ENCODE measurements at regions not wholly inside any gene's neighbourhood (a gene's known extent, or its start where the extent isn't known, plus 50 kb on each side); places are given as distances from the start of the nearest gene placed in this dataset.

- Histone ChIP-seq H3K9me3 (ENCODE audit: low read length) (no peaks in the 10 kb centered on the region), H3K4me3 (ENCODE audit: low read length) (no peak overlapping the region), H3K4me1 (ENCODE audit: low read length) (no peaks in the 10 kb centered on the region), H3K9ac (ENCODE audit: low read length) (no peak overlapping the region), H3K36me3 (ENCODE audit: insufficient read depth, low read length) (no peaks in the 10 kb centered on the region), H3K9me2 (replicated peaks; ENCODE audit: insufficient read depth, low read length) (no peaks in the 10 kb centered on the region), H2AFZ (ENCODE audit: low read length) (no peak overlapping the region), H4K20me1 (ENCODE audit: insufficient read depth, low read depth, low read length) (no peaks in the 10 kb centered on the region), H3K4me2 (ENCODE audit: low read depth, low read length, poor library complexity, severe bottlenecking) (no peak overlapping the region), H3K27me3 (ENCODE audit: low read length) (no peaks in the 10 kb centered on the region), H3K79me2 (ENCODE audit: low read length) (no peaks in the 10 kb centered on the region), H3K27ac (ENCODE audit: low read length) (no peak overlapping the region)
- DNase-seq = no peak
Observed at GRCh38 chr18:45538444-45538843, 76.8 kb upstream of the SLC14A2 start.

- no peaks in the 10 kb centered on the region for H3K9me2 ChIP-seq (replicated peaks; ENCODE audit: insufficient read depth, low read length)
- no peak for DNase-seq
- no peaks in the 10 kb centered on the region for H3K4me1 ChIP-seq (ENCODE audit: low read length)
- no peak overlapping the region for H2AFZ ChIP-seq (ENCODE audit: low read length)
- no peak overlapping the region for H3K27ac ChIP-seq (ENCODE audit: low read length)
- no peaks in the 10 kb centered on the region for H3K36me3 ChIP-seq (ENCODE audit: insufficient read depth, low read length)
- H3K9ac ChIP-seq (ENCODE audit: low read length) = no peak overlapping the region
- no peaks in the 10 kb centered on the region for H4K20me1 ChIP-seq (ENCODE audit: insufficient read depth, low read depth, low read length)
- no peaks in the 10 kb centered on the region for H3K9me3 ChIP-seq (ENCODE audit: low read length)
- no peak overlapping the region for H3K4me2 ChIP-seq (ENCODE audit: low read depth, low read length, poor library complexity, severe bottlenecking)
- no peaks in the 10 kb centered on the region for H3K79me2 ChIP-seq (ENCODE audit: low read length)
- no peaks in the 10 kb centered on the region for H3K27me3 ChIP-seq (ENCODE audit: low read length)
- no peak overlapping the region for H3K4me3 ChIP-seq (ENCODE audit: low read length)
Observed at GRCh38 chr18:45539491-45539891, 75.8 kb upstream of the SLC14A2 start.

- Histone ChIP-seq H3K27me3 (ENCODE audit: low read length) (no peaks in the 10 kb centered on the region), H3K4me3 (ENCODE audit: low read length) (no peak overlapping the region), H3K9ac (ENCODE audit: low read length) (no peak overlapping the region), H3K4me1 (ENCODE audit: low read length) (no peaks in the 10 kb centered on the region), H3K9me3 (ENCODE audit: low read length) (no peaks in the 10 kb centered on the region), H3K4me2 (ENCODE audit: low read depth, low read length, poor library complexity, severe bottlenecking) (no peak overlapping the region), H3K27ac (ENCODE audit: low read length) (no peak overlapping the region), H3K36me3 (ENCODE audit: insufficient read depth, low read length) (no peaks in the 10 kb centered on the region), H4K20me1 (ENCODE audit: insufficient read depth, low read depth, low read length) (no peaks in the 10 kb centered on the region), H2AFZ (ENCODE audit: low read length) (no peak overlapping the region), H3K9me2 (replicated peaks; ENCODE audit: insufficient read depth, low read length) (no peaks in the 10 kb centered on the region), H3K79me2 (ENCODE audit: low read length) (no peaks in the 10 kb centered on the region)
- DNase-seq = no peak
Observed at GRCh38 chr18:45540125-45540524, 75.2 kb upstream of the SLC14A2 start.

GRCh38 chr18:45541421-45541820 lies 73.9 kb upstream of the SLC14A2 start:
- H3K9me3 ChIP-seq (ENCODE audit: low read length) = no peaks in the 10 kb centered on the region
- H3K27ac ChIP-seq (ENCODE audit: low read length) = no peak overlapping the region
- no peak overlapping the region for H3K4me3 ChIP-seq (ENCODE audit: low read length)
- no peak overlapping the region for H3K9ac ChIP-seq (ENCODE audit: low read length)
- no peak for DNase-seq
- H3K79me2 ChIP-seq (ENCODE audit: low read length) = no peaks in the 10 kb centered on the region
- no peaks in the 10 kb centered on the region for H4K20me1 ChIP-seq (ENCODE audit: insufficient read depth, low read depth, low read length)
- no peaks in the 10 kb centered on the region for H3K27me3 ChIP-seq (ENCODE audit: low read length)
- no peaks in the 10 kb centered on the region for H3K36me3 ChIP-seq (ENCODE audit: insufficient read depth, low read length)
- no peak overlapping the region for H2AFZ ChIP-seq (ENCODE audit: low read length)
- H3K4me1 ChIP-seq (ENCODE audit: low read length) = peaks cover 5% of the 10 kb centered on the region; the same call in 1 of the 2 replicates
- H3K4me2 ChIP-seq (ENCODE audit: low read depth, low read length, poor library complexity, severe bottlenecking) = no peak overlapping the region
- no peaks in the 10 kb centered on the region for H3K9me2 ChIP-seq (replicated peaks; ENCODE audit: insufficient read depth, low read length)

- H2AFZ ChIP-seq (ENCODE audit: low read length) = no peak overlapping the region
- no peaks in the 10 kb centered on the region for H3K9me3 ChIP-seq (ENCODE audit: low read length)
- no peak overlapping the region for H3K9ac ChIP-seq (ENCODE audit: low read length)
- no peak overlapping the region for H3K4me3 ChIP-seq (ENCODE audit: low read length)
- no peak overlapping the region for H3K4me2 ChIP-seq (ENCODE audit: low read depth, low read length, poor library complexity, severe bottlenecking)
- no peaks in the 10 kb centered on the region for H3K36me3 ChIP-seq (ENCODE audit: insufficient read depth, low read length)
- H3K9me2 ChIP-seq (replicated peaks; ENCODE audit: insufficient read depth, low read length) = no peaks in the 10 kb centered on the region
- H3K27ac ChIP-seq (ENCODE audit: low read length) = no peak overlapping the region
- H3K27me3 ChIP-seq (ENCODE audit: low read length) = no peaks in the 10 kb centered on the region
- no peaks in the 10 kb centered on the region for H4K20me1 ChIP-seq (ENCODE audit: insufficient read depth, low read depth, low read length)
- DNase-seq = no peak
- H3K79me2 ChIP-seq (ENCODE audit: low read length) = no peaks in the 10 kb centered on the region
- peaks cover 6% of the 10 kb centered on the region; the same call in 1 of the 2 replicates for H3K4me1 ChIP-seq (ENCODE audit: low read length)
Observed at GRCh38 chr18:45542043-45542442, 73.2 kb upstream of the SLC14A2 start.

- Histone ChIP-seq H3K27me3 (ENCODE audit: low read length) (no peaks in the 10 kb centered on the region), H3K4me3 (ENCODE audit: low read length) (no peak overlapping the region), H3K36me3 (ENCODE audit: insufficient read depth, low read length) (no peaks in the 10 kb centered on the region), H3K9me2 (replicated peaks; ENCODE audit: insufficient read depth, low read length) (no peaks in the 10 kb centered on the region), H4K20me1 (ENCODE audit: insufficient read depth, low read depth, low read length) (no peaks in the 10 kb centered on the region), H3K4me2 (ENCODE audit: low read depth, low read length, poor library complexity, severe bottlenecking) (no peak overlapping the region), H3K9me3 (ENCODE audit: low read length) (no peaks in the 10 kb centered on the region), H3K9ac (ENCODE audit: low read length) (no peak overlapping the region), H3K79me2 (ENCODE audit: low read length) (no peaks in the 10 kb centered on the region), H3K4me1 (ENCODE audit: low read length) (peaks cover 6% of the 10 kb centered on the region; the same call in 1 of the 2 replicates), H2AFZ (ENCODE audit: low read length) (no peak overlapping the region), H3K27ac (ENCODE audit: low read length) (no peak overlapping the region)
- DNase-seq = no peak
Observed at GRCh38 chr18:45547910-45548309, 67.4 kb upstream of the SLC14A2 start.

GRCh38 chr18:45548614-45549013 lies 66.7 kb upstream of the SLC14A2 start:
- peaks cover 6% of the 10 kb centered on the region; the same call in 1 of the 2 replicates for H3K4me1 ChIP-seq (ENCODE audit: low read length)
- no peak overlapping the region for H3K4me3 ChIP-seq (ENCODE audit: low read length)
- H3K4me2 ChIP-seq (ENCODE audit: low read depth, low read length, poor library complexity, severe bottlenecking) = no peak overlapping the region
- no peaks in the 10 kb centered on the region for H3K36me3 ChIP-seq (ENCODE audit: insufficient read depth, low read length)
- H3K79me2 ChIP-seq (ENCODE audit: low read length) = no peaks in the 10 kb centered on the region
- H4K20me1 ChIP-seq (ENCODE audit: insufficient read depth, low read depth, low read length) = no peaks in the 10 kb centered on the region
- no peak for DNase-seq
- H3K27ac ChIP-seq (ENCODE audit: low read length) = no peak overlapping the region
- no peaks in the 10 kb centered on the region for H3K27me3 ChIP-seq (ENCODE audit: low read length)
- no peaks in the 10 kb centered on the region for H3K9me3 ChIP-seq (ENCODE audit: low read length)
- no peak overlapping the region for H2AFZ ChIP-seq (ENCODE audit: low read length)
- no peak overlapping the region for H3K9ac ChIP-seq (ENCODE audit: low read length)
- H3K9me2 ChIP-seq (replicated peaks; ENCODE audit: insufficient read depth, low read length) = no peaks in the 10 kb centered on the region

GRCh38 chr18:45549290-45549689 lies 66.0 kb upstream of the SLC14A2 start:
- H3K4me1 ChIP-seq (ENCODE audit: low read length) = peaks cover 6% of the 10 kb centered on the region; the same call in 1 of the 2 replicates
- H2AFZ ChIP-seq (ENCODE audit: low read length) = no peak overlapping the region
- H3K27ac ChIP-seq (ENCODE audit: low read length) = no peak overlapping the region
- H3K9me3 ChIP-seq (ENCODE audit: low read length) = no peaks in the 10 kb centered on the region
- H3K4me3 ChIP-seq (ENCODE audit: low read length) = no peak overlapping the region
- H3K36me3 ChIP-seq (ENCODE audit: insufficient read depth, low read length) = no peaks in the 10 kb centered on the region
- no peak overlapping the region for H3K4me2 ChIP-seq (ENCODE audit: low read depth, low read length, poor library complexity, severe bottlenecking)
- no peak for DNase-seq
- H3K27me3 ChIP-seq (ENCODE audit: low read length) = no peaks in the 10 kb centered on the region
- no peak overlapping the region for H3K9ac ChIP-seq (ENCODE audit: low read length)
- H3K79me2 ChIP-seq (ENCODE audit: low read length) = no peaks in the 10 kb centered on the region
- H4K20me1 ChIP-seq (ENCODE audit: insufficient read depth, low read depth, low read length) = no peaks in the 10 kb centered on the region
- H3K9me2 ChIP-seq (replicated peaks; ENCODE audit: insufficient read depth, low read length) = no peaks in the 10 kb centered on the region

Data from Karpas-422 (cell line).